Ishikawa (cell line): ENCODE measurements at regions not wholly inside any gene's neighbourhood (a gene's known extent, or its start where the extent isn't known, plus 50 kb on each side); places are given as distances from the start of the nearest gene placed in this dataset.

ENCODE experiments used
- CEBPB ChIP-seq: IDR thresholded peaks from 2 replicates; pipeline ENCODE4 v1.6.1; 2012
- CREB1 ChIP-seq: IDR thresholded peaks from 2 replicates; pipeline ENCODE4 v1.6.1; 2012; ENCODE audit warnings: low read depth
- EGR1 ChIP-seq: IDR thresholded peaks from 2 replicates; pipeline ENCODE4 v1.6.1; 2012
- EP300 ChIP-seq: IDR thresholded peaks from 2 replicates; pipeline ENCODE4 v1.6.1; 2012; ENCODE audit warnings: borderline replicate concordance
- FOXM1 ChIP-seq: IDR thresholded peaks from 2 replicates; pipeline ENCODE4 v1.6.1; 2012; ENCODE audit warnings: low read depth, borderline replicate concordance
- NFIC ChIP-seq: IDR thresholded peaks from 2 replicates; pipeline ENCODE4 v1.6.1; 2012
- RAD21 ChIP-seq: IDR thresholded peaks from 2 replicates; pipeline ENCODE4 v1.6.1; 2012; ENCODE audit warnings: low read depth
- REST ChIP-seq: IDR thresholded peaks from 2 replicates; pipeline ENCODE4 v1.6.1; 2012; ENCODE audit warnings: low read depth, mild to moderate bottlenecking
- TAF1 ChIP-seq: IDR thresholded peaks from 2 replicates; pipeline ENCODE4 v1.6.1; 2012; ENCODE audit warnings: low read depth, mild to moderate bottlenecking
- TCF12 ChIP-seq: IDR thresholded peaks from 2 replicates; pipeline ENCODE4 v1.6.1; 2012; ENCODE audit warnings: low read depth
- TEAD4 ChIP-seq: IDR thresholded peaks from 2 replicates; pipeline ENCODE4 v1.6.1; 2012
- USF1 ChIP-seq: IDR thresholded peaks from 2 replicates; pipeline ENCODE4 v1.6.1; 2012
- YY1 ChIP-seq: IDR thresholded peaks from 2 replicates; pipeline ENCODE4 v1.6.1; 2012; ENCODE audit warnings: low read depth
- ZBTB7A ChIP-seq: IDR thresholded peaks from 2 replicates; pipeline ENCODE4 v1.6.1; 2012; ENCODE audit warnings: low read depth
- TF ChIP-seq, protein P1 (sequence below): IDR thresholded peaks from 2 replicates; pipeline ENCODE4 v1.6.1; 2012

- TF ChIP-seq EP300: no peak
- TF ChIP-seq FOXM1: no peak
- TF ChIP-seq USF1: no peak
- no peak for TF ChIP-seq ZBTB7A
- no peak for TF ChIP-seq CREB1
- no peak for TF ChIP-seq NFIC
- TF ChIP-seq RAD21: no peak
- no peak for TF ChIP-seq EGR1
- TF ChIP-seq, protein P1, sequence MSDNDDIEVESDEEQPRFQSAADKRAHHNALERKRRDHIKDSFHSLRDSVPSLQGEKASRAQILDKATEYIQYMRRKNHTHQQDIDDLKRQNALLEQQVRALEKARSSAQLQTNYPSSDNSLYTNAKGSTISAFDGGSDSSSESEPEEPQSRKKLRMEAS: no peak
Measured at GRCh38 chr3:102144063-102144462, 290.8 kb upstream of the ZPLD1 start.

- TF ChIP-seq YY1 (no peak), RAD21 (no peak), FOXM1 (no peak), USF1 (no peak), CREB1 (no peak)
- TF ChIP-seq, protein P1: no peak
Measured at GRCh38 chr3:102148598-102149337, 286.0 kb upstream of the ZPLD1 start.

DNA sequence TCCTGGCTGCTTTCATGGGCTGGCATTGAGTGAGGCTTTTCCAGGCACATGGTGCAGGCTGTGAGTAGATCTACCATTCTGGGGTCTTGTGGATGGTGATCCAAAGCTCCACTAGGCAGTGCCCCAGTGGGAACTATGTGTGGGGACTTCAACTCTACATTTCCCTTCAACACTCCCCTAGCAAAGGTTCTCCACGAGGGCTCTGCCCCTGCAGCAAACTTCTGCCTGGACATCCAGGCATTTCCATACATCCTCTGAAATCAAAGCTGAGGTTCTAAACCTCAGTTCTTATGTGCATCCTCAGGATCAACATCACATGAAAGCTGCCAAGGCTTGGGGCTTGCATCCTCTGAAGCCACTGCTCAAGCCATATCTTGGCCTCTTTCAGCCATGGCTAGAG lies 282.9 kb upstream of the ZPLD1 start:
- TF ChIP-seq TAF1 (no peak), EGR1 (no peak), ZBTB7A (no peak), YY1 (no peak), RAD21 (no peak), CREB1 (no peak), NFIC (no peak)

DNA sequence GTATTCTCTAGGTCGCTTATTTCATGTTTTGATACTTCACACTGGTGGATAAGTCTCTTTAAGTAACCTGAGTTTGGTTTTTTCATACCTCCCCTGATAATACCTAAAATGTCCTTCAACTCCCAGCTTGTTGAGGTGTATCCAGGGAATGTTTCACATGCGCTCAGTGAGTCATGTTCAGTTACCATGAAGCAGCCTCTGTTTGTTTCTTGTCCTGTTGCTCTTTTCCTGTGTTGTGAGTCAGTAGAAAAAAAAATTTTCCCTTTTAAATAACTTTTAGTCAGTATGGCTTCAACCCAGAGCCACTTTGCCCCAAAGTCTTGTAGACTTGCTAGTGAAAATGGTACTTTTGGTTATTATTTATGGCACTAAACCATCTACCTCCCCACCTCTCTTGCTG lies 278.4 kb upstream of the ZPLD1 start:
- no peak for TF ChIP-seq USF1
- no peak for TF ChIP-seq ZBTB7A
- TF ChIP-seq TEAD4: no peak
- TF ChIP-seq FOXM1: no peak
- TF ChIP-seq TCF12: no peak
- TF ChIP-seq RAD21: no peak
- no peak for TF ChIP-seq EGR1

DNA sequence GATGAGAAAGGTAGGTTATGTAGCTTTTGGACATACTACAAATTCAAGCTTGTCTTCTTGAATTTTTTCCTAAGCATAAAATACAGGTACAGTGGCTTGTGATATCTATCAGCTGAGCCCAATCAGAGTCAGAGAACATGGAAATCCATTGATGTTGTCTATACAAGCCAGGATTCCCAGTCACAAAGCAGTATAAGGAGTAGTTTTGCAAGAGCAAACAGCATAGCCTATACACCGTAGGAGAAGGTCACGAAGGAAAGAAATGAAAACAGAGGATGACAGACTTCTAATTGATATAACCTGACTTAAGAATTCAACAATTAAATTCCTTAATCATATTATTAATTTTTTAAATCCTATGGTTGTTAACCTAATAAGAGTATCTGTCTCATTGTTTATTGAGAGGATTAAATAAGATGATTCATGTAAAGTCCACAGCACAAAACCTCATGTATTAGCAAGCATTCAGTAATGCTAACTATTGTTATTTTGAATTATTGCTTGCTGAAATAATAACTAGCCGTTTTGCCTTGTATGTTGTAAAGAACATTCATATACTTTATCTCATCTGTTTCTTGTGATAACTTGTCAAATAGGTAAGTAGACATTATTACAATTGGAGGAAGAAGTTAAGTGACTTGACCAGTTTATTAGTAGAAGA lies 276.6 kb upstream of the ZPLD1 start:
- TF ChIP-seq TCF12 (no peak), RAD21 (no peak)

- TF ChIP-seq FOXM1: no peak
- no peak for TF ChIP-seq NFIC
- no peak for TF ChIP-seq TEAD4
- no peak for TF ChIP-seq TCF12
- no peak for TF ChIP-seq RAD21
- TF ChIP-seq ZBTB7A: no peak
- TF ChIP-seq YY1: no peak
- TF ChIP-seq EGR1: no peak
- no peak for TF ChIP-seq CREB1
- TF ChIP-seq REST: no peak
Measured at GRCh38 chr3:102159810-102160451, 274.9 kb upstream of the ZPLD1 start.

DNA sequence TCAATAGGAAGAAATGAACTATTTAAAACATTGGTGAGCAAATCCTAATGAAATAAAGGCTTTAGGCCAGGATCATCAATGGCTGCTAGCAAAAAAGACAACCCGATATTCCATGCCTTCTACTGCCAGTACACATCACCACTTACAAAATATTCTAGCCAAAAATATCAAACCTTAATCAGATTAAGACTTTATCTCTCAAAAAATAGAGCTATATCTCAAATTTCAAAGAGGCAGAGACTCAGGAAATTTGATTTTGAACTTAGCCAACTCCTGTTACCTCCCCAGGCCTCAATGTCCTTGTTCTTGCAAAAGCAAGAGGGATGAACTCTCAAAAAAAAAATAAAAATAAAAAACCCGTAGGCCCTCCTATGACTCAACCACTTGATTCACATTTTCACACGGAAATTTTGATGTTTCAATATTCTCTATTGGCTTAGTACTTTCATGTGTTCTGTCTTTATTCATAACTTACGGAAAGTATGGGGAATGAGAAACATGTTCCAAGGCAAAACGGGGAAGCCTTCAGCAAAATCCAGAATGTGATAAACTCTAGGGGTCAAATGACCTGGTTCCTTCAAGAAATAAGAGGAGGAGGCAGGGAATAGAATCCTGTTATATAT lies 273.3 kb upstream of the ZPLD1 start:
- TF ChIP-seq CREB1: no peak
- no peak for TF ChIP-seq CEBPB
- no peak for TF ChIP-seq EP300
- TF ChIP-seq FOXM1: no peak
- no peak for TF ChIP-seq REST
- TF ChIP-seq ZBTB7A: no peak
- TF ChIP-seq TEAD4: no peak
